OCI-LY7 (cell line): ENCODE measurements at regions not wholly inside any gene's neighbourhood (a gene's known extent, or its start where the extent isn't known, plus 50 kb on each side); places are given as distances from the start of the nearest gene placed in this dataset.

Experiments used
- CTCF ChIP-seq: fragments of 200-600 bp; sonication (generic); conservative IDR thresholded peaks from 2 replicates; pipeline ENCODE4 v1.5.1; 2014; ENCODE audit warnings: mild to moderate bottlenecking, antibody characterized with exemption, low read length, moderate library complexity, mixed read lengths
- EZH2phosphoT487 ChIP-seq: fragments of 200-600 bp; sonication (generic); IDR thresholded peaks from 2 replicates; pipeline ENCODE4 v1.6.1; 2018; ENCODE audit warnings: low read depth, borderline replicate concordance, mild to moderate bottlenecking, mixed run types, antibody characterized with exemption, low read length, moderate library complexity, mixed read lengths

GRCh38 chr11:111443640-111444039 lies 64.6 kb upstream of the POU2AF1 start:
- TF ChIP-seq CTCF (no peak), EZH2phosphoT487 (no peak)
